OCI-LY1 (cell line): ENCODE measurements at regions not wholly inside any gene's neighbourhood (a gene's known extent, or its start where the extent isn't known, plus 50 kb on each side); places are given as distances from the start of the nearest gene placed in this dataset.

Experiments used
- CTCF ChIP-seq: fragments of 200-600 bp; sonication (generic), shearing (Covaris generic); IDR thresholded peaks from 2 replicates; pipeline ENCODE4 v1.5.1; 2017; ENCODE audit warnings: mild to moderate bottlenecking, antibody characterized with exemption, low read length, moderate library complexity, mixed read lengths
- EZH2 ChIP-seq: fragments of 200-600 bp; sonication (generic), shearing (Covaris generic); IDR thresholded peaks from 2 replicates; pipeline ENCODE4 v1.8.0; 2017; ENCODE audit warnings: borderline replicate concordance, mixed run types, mild to moderate bottlenecking, antibody characterized with exemption, low read length, moderate library complexity, mixed read lengths

GRCh38 chr4:62159876-62160275 lies 959.8 kb downstream of the ADGRL3 start:
- no peak for TF ChIP-seq CTCF
- no peak for TF ChIP-seq EZH2
